IMR-90 (cell line): ENCODE measurements at regions not wholly inside any gene's neighbourhood (a gene's known extent, or its start where the extent isn't known, plus 50 kb on each side); places are given as distances from the start of the nearest gene placed in this dataset.
A peak's percentile ranks its signal among the peaks of the same experiment; 100 is the strongest.

Experiments used
- ATAC-seq: fragments of 200-7000 bp; cut with Tn5 transposase; 2 replicates; pipeline ENCODE4 v1.9.1; 2020; ENCODE audit warnings: low read depth, mild to moderate bottlenecking, moderate library complexity
- BruUV-seq: library from RNA; stranded (reverse); fragments of 400-500 nt; replicated peaks from 2 replicates; lab custom pipeline; 2021; lab: Mats Ljungman, UMichigan
- CTCF ChIA-PET: fragments of 300-600 bp; formaldehyde crosslinking; extraction: SDS; loops from one replicate; lab custom pipeline; 2021; ENCODE audit warnings: antibody characterized with exemption; lab: Yijun Ruan, JAX
- POLR2A ChIA-PET: fragments of 300-600 bp; sonication (Branson Sonifier 250); formaldehyde crosslinking; loops from one replicate; lab custom pipeline; 2022; ENCODE audit warnings: antibody characterized with exemption; ENCODE audit not compliant: unreplicated experiment; lab: Charles Lee
- DNase-seq: peaks from one replicate; pipeline ENCODE4 v3.0.0; 2013
- H2AFZ ChIP-seq: replicated peaks from 2 replicates; pipeline ENCODE3; 2013; ENCODE audit warnings: low read length, mild to moderate bottlenecking; ENCODE audit not compliant: poor library complexity
- H2AK5ac ChIP-seq: 2 replicates; pipeline ENCODE4 v1.6.1; 2013; ENCODE audit warnings: low read depth, low read length, inconsistent platforms
- H2AK9ac ChIP-seq: replicated peaks from 2 replicates; pipeline ENCODE3; 2013; ENCODE audit warnings: mild to moderate bottlenecking, low read depth, low read length, moderate library complexity; ENCODE audit not compliant: poor library complexity
- H2BK120ac ChIP-seq: 2 replicates; pipeline ENCODE4 v1.6.1; 2013; ENCODE audit warnings: low read depth, low read length, inconsistent platforms
- H2BK15ac ChIP-seq: 3 replicates; pipeline ENCODE4 v1.6.1; 2013; ENCODE audit warnings: low read depth, low read length, inconsistent platforms
- H2BK20ac ChIP-seq: 2 replicates; pipeline ENCODE4 v1.6.1; 2013; ENCODE audit warnings: low read depth, mild to moderate bottlenecking, inconsistent platforms, low read length, moderate library complexity
- H2BK5ac ChIP-seq: 2 replicates; pipeline ENCODE4 v1.6.1; 2013; ENCODE audit warnings: mild to moderate bottlenecking, low read depth, low read length, inconsistent platforms; ENCODE audit not compliant: poor library complexity, severe bottlenecking
- H3K14ac ChIP-seq: replicated peaks from 2 replicates; pipeline ENCODE4 v1.6.1; 2013; ENCODE audit warnings: low read depth, low read length, inconsistent platforms
- H3K18ac ChIP-seq: 2 replicates; pipeline ENCODE4 v1.6.1; 2013; ENCODE audit warnings: low read depth, low read length, control low read depth
- H3K23ac ChIP-seq: 2 replicates; pipeline ENCODE4 v1.6.1; 2013; ENCODE audit warnings: low read depth, low read length, inconsistent platforms
- H3K27ac ChIP-seq: 2 replicates; pipeline ENCODE4 v1.5.1; 2013; ENCODE audit warnings: mild to moderate bottlenecking, control low read depth, low read length; ENCODE audit not compliant: insufficient read depth
- H3K27me3 ChIP-seq: 2 replicates; pipeline ENCODE4 v1.6.1; 2013; ENCODE audit warnings: low read length; ENCODE audit not compliant: control insufficient read depth, insufficient read depth
- H3K36me3 ChIP-seq: 2 replicates; pipeline ENCODE4 v1.6.1; 2013; ENCODE audit warnings: low read length, mixed read lengths; ENCODE audit not compliant: control insufficient read depth, insufficient read depth
- H3K4ac ChIP-seq: 2 replicates; pipeline ENCODE4 v1.6.1; 2013; ENCODE audit warnings: low read depth, low read length, inconsistent platforms
- H3K4me1 ChIP-seq: 2 replicates; pipeline ENCODE4 v1.6.1; 2013; ENCODE audit warnings: low read length, mixed read lengths; ENCODE audit not compliant: control insufficient read depth, insufficient read depth
- H3K4me2 ChIP-seq: 2 replicates; pipeline ENCODE4 v1.6.1; 2013; ENCODE audit warnings: low read depth, mild to moderate bottlenecking, control low read depth, low read length, moderate library complexity
- H3K4me3 ChIP-seq: 2 replicates; pipeline ENCODE4 v1.5.1; 2013; ENCODE audit warnings: low read depth, mild to moderate bottlenecking, control low read depth, low read length, moderate library complexity; ENCODE audit not compliant: insufficient read depth
- H3K56ac ChIP-seq: 2 replicates; pipeline ENCODE4 v1.6.1; 2013; ENCODE audit warnings: low read length, inconsistent platforms; ENCODE audit not compliant: insufficient read depth; ENCODE audit errors: extremely low read depth
- H3K79me1 ChIP-seq, 2 experiments: 2 replicates each; pipeline ENCODE4 v1.6.1; 2013; ENCODE audit warnings: low read length in 2 of 2, inconsistent platforms in 1 of 2, low read depth in 1 of 2
- H3K9ac ChIP-seq: 2 replicates; pipeline ENCODE4 v1.6.1; 2013; ENCODE audit warnings: low read depth, low read length, control low read depth
- H3K9me1 ChIP-seq: 2 replicates; pipeline ENCODE4 v1.6.1; 2013; ENCODE audit warnings: low read length, inconsistent platforms; ENCODE audit not compliant: insufficient read depth
- H3K9me3 ChIP-seq: 2 replicates; pipeline ENCODE4 v1.6.1; 2013; ENCODE audit warnings: low read length; ENCODE audit not compliant: control insufficient read depth, insufficient read depth
- H4K20me1 ChIP-seq: 2 replicates; pipeline ENCODE4 v1.6.1; 2013; ENCODE audit warnings: low read length, inconsistent platforms; ENCODE audit not compliant: insufficient read depth
- H4K5ac ChIP-seq: 2 replicates; pipeline ENCODE4 v1.6.1; 2013; ENCODE audit warnings: mild to moderate bottlenecking, low read depth, low read length, control low read depth
- H4K8ac ChIP-seq, 2 experiments: 2 replicates each; pipeline ENCODE4 v1.6.1; 2013; ENCODE audit warnings: low read depth in 2 of 2, low read length in 2 of 2, control low read depth in 1 of 2, inconsistent platforms in 1 of 2
- H4K91ac ChIP-seq: 2 replicates; pipeline ENCODE4 v1.6.1; 2013; ENCODE audit warnings: low read depth, low read length, inconsistent platforms; ENCODE audit not compliant: insufficient read depth
- BHLHE40 ChIP-seq: fragments of 150-350 bp; IDR thresholded peaks from 2 replicates; pipeline ENCODE4 v1.6.1; 2016; ENCODE audit warnings: mild to moderate bottlenecking, low read depth, low read length
- ELK1 ChIP-seq: fragments of 150-350 bp; IDR thresholded peaks from 2 replicates; pipeline ENCODE4 v1.6.1; 2016; ENCODE audit warnings: low read depth, mild to moderate bottlenecking, low read length, moderate library complexity, borderline replicate concordance
- FOS ChIP-seq: fragments of 150-350 bp; IDR thresholded peaks from 2 replicates; pipeline ENCODE4 v1.6.1; 2016; ENCODE audit warnings: low read depth, low read length
- MAZ ChIP-seq: IDR thresholded peaks from 2 replicates; pipeline ENCODE4 v1.6.1; 2012; ENCODE audit warnings: low read depth, mild to moderate bottlenecking, low read length, improper control_type of control experiment, moderate library complexity, borderline replicate concordance
- MXI1 ChIP-seq: IDR thresholded peaks from 2 replicates; pipeline ENCODE4 v1.6.1; 2012; ENCODE audit warnings: low read depth, mild to moderate bottlenecking, low read length, moderate library complexity, borderline replicate concordance
- POLR2A ChIP-seq: IDR thresholded peaks from 2 replicates; pipeline ENCODE4 v1.6.1; 2012; ENCODE audit warnings: mild to moderate bottlenecking, low read depth, low read length
- RCOR1 ChIP-seq: IDR thresholded peaks from 2 replicates; pipeline ENCODE4 v1.6.1; 2012; ENCODE audit warnings: mild to moderate bottlenecking, low read length, improper control_type of control experiment; ENCODE audit not compliant: insufficient replicate concordance
- RFX5 ChIP-seq: IDR thresholded peaks from 2 replicates; pipeline ENCODE4 v1.8.0; 2012; ENCODE audit warnings: low read depth, mild to moderate bottlenecking, low read length, moderate library complexity
- SMC3 ChIP-seq: fragments of 150-350 bp; IDR thresholded peaks from 2 replicates; pipeline ENCODE4 v1.6.1; 2016; ENCODE audit warnings: low read depth, mild to moderate bottlenecking, antibody characterized with exemption, low read length, moderate library complexity
- WGBS, 2 experiments: methylation state at CpG; one replicate each; pipeline versions ENCODE4 v1.1.5 to v1.1.7; 2013; ENCODE audit warnings: missing lambda C conversion rate in 2 of 2; ENCODE audit not compliant: insufficient read length in 1 of 2; ENCODE audit errors: extremely low coverage in 2 of 2; 5-methylcytosine and 5-hydroxymethylcytosine counted together
- dilution Hi-C: fragments of 300-500 bp; cut with HindIII; formaldehyde crosslinking; loops from one replicate; pipeline ENCODE4 v1.14.3; 2018; ENCODE audit warnings: low sequenced_read_pairs; ENCODE audit not compliant: unreplicated experiment
- in situ Hi-C: fragments of 300-500 bp; cut with MboI; formaldehyde crosslinking; loops from 3 replicates; pipeline ENCODE4 v1.14.3; 2019; ENCODE audit warnings: low sequenced_read_pairs, inconsistent platforms, mixed read lengths
- intact Hi-C: fragments of 100-400 bp; cut with micrococcal nuclease; formaldehyde crosslinking; loops from 2 replicates; pipeline ENCODE4 v1.10.0; 2022

- H4K91ac ChIP-seq: no peak overlapping the region
- no peak for TF ChIP-seq RFX5
- TF ChIP-seq POLR2A: no peak
- no peak for TF ChIP-seq RCOR1
- TF ChIP-seq SMC3: no peak
- no peak for TF ChIP-seq BHLHE40
- TF ChIP-seq ELK1: no peak
- TF ChIP-seq FOS: no peak
- TF ChIP-seq MAZ: no peak
- no peak for TF ChIP-seq MXI1
- H3K79me1 ChIP-seq: no peaks in the 10 kb centered on the region
- no peak for ATAC-seq
- no peak overlapping the region for H2AFZ ChIP-seq
- peak; percentile 12 for DNase-seq
- no peak overlapping the region for H3K27ac ChIP-seq
- no peak overlapping the region for H3K56ac ChIP-seq
- H3K4me2 ChIP-seq: no peak overlapping the region
- no peak overlapping the region for H4K5ac ChIP-seq
- no peak overlapping the region for H3K23ac ChIP-seq
- H3K9ac ChIP-seq: no peak overlapping the region
- H2BK120ac ChIP-seq: no peak overlapping the region
- H2BK20ac ChIP-seq: no peak overlapping the region
- intact Hi-C loops (no loop called here), in situ Hi-C loops (loop anchor here (25.0 kb wide), 1 partner anchor 374 kb away; no protein-coding TSS in a partner anchor), dilution Hi-C loops (no loop called here)
- no peak overlapping the region for H3K18ac ChIP-seq
- H3K27me3 ChIP-seq: peaks cover 3% of the 10 kb centered on the region; the same call in 1 of the 2 replicates
- no peak overlapping the region for H4K8ac ChIP-seq
- no peak overlapping the region for H3K4me3 ChIP-seq
- H2AK5ac ChIP-seq: no peak overlapping the region
- POLR2A ChIA-PET: no interaction called here
- no peak overlapping the region for H2AK9ac ChIP-seq
- no peaks in the 10 kb centered on the region for H3K36me3 ChIP-seq
- H3K14ac ChIP-seq: no peak overlapping the region
- H3K9me1 ChIP-seq: no peaks in the 10 kb centered on the region
- H3K9me3 ChIP-seq: no peaks in the 10 kb centered on the region
- no CpG with 5 or more reads among the region's 3 CpGs for WGBS, 2 experiments
- H3K4ac ChIP-seq: no peak overlapping the region
- no peak overlapping the region for H2BK5ac ChIP-seq
- CTCF ChIA-PET: interaction anchor here (0.6 kb wide), 1 partner anchor 130 kb away, joined by 5 read pairs; no protein-coding TSS in a partner anchor
- no peak overlapping the region for H2BK15ac ChIP-seq
- no TSS peak for BruUV-seq
- H3K4me1 ChIP-seq: 0 out of 2 replicates have a peak, but pooled peaks cover 1% of the 10 kb centered on the region
- H4K20me1 ChIP-seq: no peaks in the 10 kb centered on the region
Observed at GRCh38 chr1:119288751-119289150, 79.8 kb upstream of the HAO2 start.
